ENCODE measurements at regions not wholly inside any gene's neighbourhood (a gene's known extent, or its start where the extent isn't known, plus 50 kb on each side); places are given as distances from the start of the nearest gene placed in this dataset.

DNA sequence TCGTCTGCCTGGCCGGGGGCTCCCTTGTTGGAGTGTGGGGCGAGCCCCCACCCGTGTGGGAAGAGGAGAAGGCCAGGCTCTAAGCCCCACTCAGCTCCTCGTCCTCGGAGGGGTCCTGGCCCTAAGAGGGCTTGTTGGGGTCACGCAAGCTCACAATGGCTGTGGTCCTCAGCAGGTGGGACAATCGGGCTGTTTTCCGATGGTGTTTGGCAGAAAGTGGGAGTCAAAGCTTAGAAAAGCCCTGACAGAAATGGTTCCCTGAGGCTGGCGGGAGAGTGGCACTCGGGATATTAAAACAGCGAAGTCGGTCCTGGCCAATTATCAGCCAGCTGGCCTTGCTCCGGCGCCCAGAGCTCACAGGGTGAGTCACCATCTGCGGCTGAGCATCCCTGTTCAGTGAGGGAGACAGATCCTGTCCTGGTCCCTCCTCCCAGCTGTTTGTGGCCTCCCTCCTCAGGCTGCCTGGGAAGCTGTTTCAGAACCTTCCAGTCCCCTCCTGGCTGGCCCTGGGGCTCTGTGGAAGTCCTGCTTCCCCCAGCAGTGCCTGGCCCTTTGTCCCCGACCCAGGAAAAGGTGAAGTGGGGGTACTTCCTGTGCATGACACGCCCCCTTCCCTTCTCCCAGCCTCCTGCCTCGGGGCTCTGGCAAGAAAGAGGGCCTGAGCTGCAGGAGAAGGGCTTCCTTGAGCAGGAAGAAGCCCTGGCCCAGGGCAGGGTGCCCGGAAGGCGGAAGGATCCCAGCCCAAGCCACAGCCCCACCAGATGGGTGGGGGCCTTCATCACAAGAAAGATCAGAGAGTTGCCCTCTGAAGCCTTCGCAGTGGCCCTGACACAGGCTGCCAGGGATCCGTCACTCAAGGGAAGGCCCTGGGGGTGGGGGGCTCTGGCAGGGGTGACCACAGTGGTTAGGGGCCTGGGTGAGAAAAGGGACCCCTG lies 53.6 kb upstream of the BHLHE23 start:
- WGBS, 2 donors (ENCODE audit: extremely low coverage in 2 of 2, insufficient read length in 2 of 2, insufficient replicate concordance in 1 of 2): no CpG with 5 or more reads among the region's 23 CpGs

DNA sequence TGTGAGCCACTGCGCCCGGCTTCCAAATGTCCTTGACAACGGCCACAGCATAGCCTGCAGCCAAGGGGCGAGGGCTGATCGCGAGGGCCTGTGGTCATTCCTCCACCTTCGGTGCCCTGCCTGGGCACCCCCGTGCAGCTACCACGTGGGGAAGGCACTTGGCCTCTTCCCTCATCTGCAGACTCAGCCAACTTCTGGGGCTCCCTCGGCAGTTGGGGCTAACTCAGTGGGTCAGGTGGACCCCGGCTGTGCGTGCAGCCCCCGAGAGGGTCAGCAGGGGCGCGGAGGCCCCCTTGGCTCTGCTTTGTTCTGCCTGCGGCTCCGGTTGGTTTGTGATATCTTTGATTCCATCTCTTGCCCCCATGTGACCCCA lies 52.9 kb upstream of the BHLHE23 start:
- Histone ChIP-seq H3K9ac (ENCODE audit: low read depth, low read length, poor library complexity) (no peak overlapping the region), H3K4me3 (ENCODE audit: low read length in 2 of 2) (no peak overlapping the region), H2BK15ac (ENCODE audit: low read length) (no peak overlapping the region), H4K8ac (ENCODE audit: low read depth, low read length) (no peak overlapping the region), H3K9me3 (replicated peaks in 1 of 2; ENCODE audit: control insufficient read depth in 2 of 2, insufficient read depth in 1 of 2, low read depth in 1 of 2, low read length in 2 of 2) (peaks cover 9% of the 10 kb centered on the region in 2 donors), H3K36me3 (replicated peaks in 1 of 2; ENCODE audit: control insufficient read depth in 2 of 2, insufficient read depth in 2 of 2, low read length in 2 of 2) (no peaks in the 10 kb centered on the region), H2BK120ac (ENCODE audit: low read depth, low read length) (no peak overlapping the region), H3K18ac (ENCODE audit: low read length) (peak overlapping the region; percentile 71), H2AK5ac (ENCODE audit: low read depth, low read length) (no peak overlapping the region), H3K14ac (ENCODE audit: low read length) (no peak overlapping the region), H3K79me1 (ENCODE audit: low read depth, low read length) (no peaks in the 10 kb centered on the region), H2BK5ac (ENCODE audit: low read length) (peak overlapping the region; percentile 66), H4K91ac (ENCODE audit: low read depth, low read length, poor library complexity) (no peak overlapping the region), H3K4me1 (ENCODE audit: control insufficient read depth in 2 of 2, insufficient read depth in 1 of 2, low read depth in 1 of 2, low read length in 2 of 2) (peaks cover 3 to 10% of the 10 kb centered on the region in 2 donors), H2AFZ (ENCODE audit: low read length) (no peak overlapping the region), H3K27ac (replicated peaks; ENCODE audit: low read length) (no peak overlapping the region), H3K27me3 (ENCODE audit: control insufficient read depth in 3 of 3, insufficient read depth in 3 of 3, low read depth in 1 of 3, low read length in 3 of 3) (peaks cover 0 to 9% (median 2%) of the 10 kb centered on the region in 3 experiments), H3K4ac (ENCODE audit: low read length) (no peak overlapping the region), H2BK12ac (ENCODE audit: low read length) (no peak overlapping the region), H3K4me2 (ENCODE audit: insufficient read depth, low read length, poor library complexity, severe bottlenecking) (no peak overlapping the region), H3K23ac (ENCODE audit: low read depth, low read length, poor library complexity) (peak overlapping the region; percentile 18)
- WGBS, 2 donors (ENCODE audit: extremely low coverage in 2 of 2, insufficient read length in 2 of 2, insufficient replicate concordance in 1 of 2): no CpG with 5 or more reads among the region's 17 CpGs
- no peak for DNase-seq (ENCODE audit: low spot score)

More for the DNA sequence above, 53.6 kb upstream of the BHLHE23 start:
- H3K79me1 ChIP-seq (ENCODE audit: low read depth, low read length): no peaks in the 10 kb centered on the region
- H3K14ac ChIP-seq (ENCODE audit: low read length): no peak overlapping the region
- no peak overlapping the region for H4K91ac ChIP-seq (ENCODE audit: low read depth, low read length, poor library complexity)
- no peak overlapping the region for H2AK5ac ChIP-seq (ENCODE audit: low read depth, low read length)
- peaks cover 3 to 10% of the 10 kb centered on the region in 2 donors for H3K4me1 ChIP-seq (ENCODE audit: control insufficient read depth in 2 of 2, insufficient read depth in 1 of 2, low read depth in 1 of 2, low read length in 2 of 2)
- no peak overlapping the region for H2BK12ac ChIP-seq (ENCODE audit: low read length)
- no peak overlapping the region for H3K4ac ChIP-seq (ENCODE audit: low read length)
- H3K27me3 ChIP-seq (ENCODE audit: control insufficient read depth in 3 of 3, insufficient read depth in 3 of 3, low read depth in 1 of 3, low read length in 3 of 3): peaks cover 0 to 13% (median 2%) of the 10 kb centered on the region in 3 experiments
- no peak overlapping the region for H3K23ac ChIP-seq (ENCODE audit: low read depth, low read length, poor library complexity)
- no peak overlapping the region for H2BK120ac ChIP-seq (ENCODE audit: low read depth, low read length)
- no peak for DNase-seq (ENCODE audit: low spot score)
- H2BK15ac ChIP-seq (ENCODE audit: low read length): no peak overlapping the region
- no peaks in the 10 kb centered on the region for H3K36me3 ChIP-seq (replicated peaks in 1 of 2; ENCODE audit: control insufficient read depth in 2 of 2, insufficient read depth in 2 of 2, low read length in 2 of 2)
- no peak overlapping the region for H3K4me3 ChIP-seq (ENCODE audit: low read length in 2 of 2)
- peak overlapping the region; percentile 66 for H2BK5ac ChIP-seq (ENCODE audit: low read length)
- no peak overlapping the region for H4K8ac ChIP-seq (ENCODE audit: low read depth, low read length)
- peak overlapping the region; percentile 71 for H3K18ac ChIP-seq (ENCODE audit: low read length)
- no peak overlapping the region for H3K27ac ChIP-seq (replicated peaks; ENCODE audit: low read length)
- no peak overlapping the region for H3K4me2 ChIP-seq (ENCODE audit: insufficient read depth, low read length, poor library complexity, severe bottlenecking)
- peak overlapping the region; percentile 47 for H3K9ac ChIP-seq (ENCODE audit: low read depth, low read length, poor library complexity)
- H3K9me3 ChIP-seq (replicated peaks in 1 of 2; ENCODE audit: control insufficient read depth in 2 of 2, insufficient read depth in 1 of 2, low read depth in 1 of 2, low read length in 2 of 2): peaks cover 9% of the 10 kb centered on the region in 2 donors
- H2AFZ ChIP-seq (ENCODE audit: low read length): peak overlapping the region; percentile 81

DNA sequence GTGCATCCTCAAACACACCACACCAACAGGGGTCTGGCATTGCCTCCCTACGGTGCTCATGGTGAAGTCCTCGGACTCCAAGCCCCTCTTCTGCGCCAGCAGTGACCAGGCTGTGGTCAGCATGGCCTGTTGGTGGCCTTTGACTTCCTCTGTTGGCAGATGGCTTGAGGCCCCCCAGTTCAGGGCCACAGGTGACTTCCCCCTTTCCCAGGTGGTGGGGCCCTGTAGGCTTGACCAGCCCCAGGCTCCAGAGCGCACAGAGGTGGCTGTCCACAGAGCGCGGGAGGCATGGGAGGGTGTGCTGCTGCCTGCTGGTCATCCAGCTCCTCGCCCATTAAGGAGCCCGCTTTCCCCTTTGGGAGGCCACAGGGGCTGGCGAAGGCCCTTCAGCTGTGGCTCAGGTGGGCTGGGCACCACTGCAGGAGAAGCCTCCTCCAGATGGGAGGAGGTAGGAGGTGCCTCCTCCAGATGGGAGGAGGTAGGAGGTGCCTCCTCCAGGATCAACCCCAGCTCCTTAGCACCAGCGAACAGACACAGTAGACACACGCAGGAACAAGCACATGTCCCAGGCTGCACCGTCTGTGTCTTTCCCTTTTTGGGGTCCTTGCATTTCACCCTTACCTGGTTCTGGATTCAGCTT lies 52.1 kb upstream of the BHLHE23 start:
- Histone ChIP-seq H3K23ac (ENCODE audit: low read depth, low read length, poor library complexity) (no peak overlapping the region), H3K4me3 (ENCODE audit: low read length in 2 of 2) (no peak overlapping the region), H4K8ac (ENCODE audit: low read depth, low read length) (no peak overlapping the region), H3K79me1 (ENCODE audit: low read depth, low read length) (no peaks in the 10 kb centered on the region), H3K27ac (replicated peaks; ENCODE audit: low read length) (no peak overlapping the region), H2AK5ac (ENCODE audit: low read depth, low read length) (peak overlapping the region; percentile 35), H2BK12ac (ENCODE audit: low read length) (no peak overlapping the region), H3K14ac (ENCODE audit: low read length) (peak overlapping the region; percentile 1), H3K27me3 (ENCODE audit: control insufficient read depth in 3 of 3, insufficient read depth in 3 of 3, low read depth in 1 of 3, low read length in 3 of 3) (peaks cover 0 to 16% (median 2%) of the 10 kb centered on the region in 3 experiments), H3K9ac (ENCODE audit: low read depth, low read length, poor library complexity) (no peak overlapping the region), H3K9me3 (replicated peaks in 1 of 2; ENCODE audit: control insufficient read depth in 2 of 2, insufficient read depth in 1 of 2, low read depth in 1 of 2, low read length in 2 of 2) (peaks cover 9% of the 10 kb centered on the region in 2 donors), H3K18ac (ENCODE audit: low read length) (peak overlapping the region; percentile 65), H2AFZ (ENCODE audit: low read length) (no peak overlapping the region), H2BK120ac (ENCODE audit: low read depth, low read length) (no peak overlapping the region), H3K36me3 (replicated peaks in 1 of 2; ENCODE audit: control insufficient read depth in 2 of 2, insufficient read depth in 2 of 2, low read length in 2 of 2) (no peaks in the 10 kb centered on the region), H3K4ac (ENCODE audit: low read length) (no peak overlapping the region), H2BK5ac (ENCODE audit: low read length) (no peak overlapping the region), H4K91ac (ENCODE audit: low read depth, low read length, poor library complexity) (peak overlapping the region; percentile 47), H2BK15ac (ENCODE audit: low read length) (peak overlapping the region; percentile 22), H3K4me1 (ENCODE audit: control insufficient read depth in 2 of 2, insufficient read depth in 1 of 2, low read depth in 1 of 2, low read length in 2 of 2) (peaks cover 3 to 11% of the 10 kb centered on the region in 2 donors), H3K4me2 (ENCODE audit: insufficient read depth, low read length, poor library complexity, severe bottlenecking) (no peak overlapping the region)
- DNase-seq (ENCODE audit: low spot score): no peak
- WGBS, 2 donors (ENCODE audit: extremely low coverage in 2 of 2, insufficient read length in 2 of 2, insufficient replicate concordance in 1 of 2): no CpG with 5 or more reads among the region's 12 CpGs

Data from neuronal stem cell (in vitro differentiated cells).